Activated CD8-positive, alpha-beta T cell treated with anti-CD3 and anti-CD28 coated beads, Interleukin-2, amount 10 ng/mL, durations not matched to agents 7 days and 5 days (primary cell): ENCODE measurements at regions not wholly inside any gene's neighbourhood (a gene's known extent, or its start where the extent isn't known, plus 50 kb on each side); places are given as distances from the start of the nearest gene placed in this dataset.

ENCODE experiments used
- ATAC-seq: fragments of 150-1000 bp; cut with Tn5 transposase; one replicate; pipeline ENCODE4 v1.10.0; 2021; ENCODE audit warnings: moderate library complexity
- CTCF ChIA-PET: fragments of 350-600 bp; sonication (Branson Sonifier 250); formaldehyde crosslinking; loops from one replicate; lab custom pipeline; 2021; ENCODE audit warnings: antibody characterized with exemption; lab: Charles Lee
- POLR2A ChIA-PET: fragments of 350-600 bp; sonication (Branson Sonifier 250); formaldehyde crosslinking; loops from one replicate; lab custom pipeline; 2021; ENCODE audit warnings: antibody characterized with exemption; lab: Charles Lee
- DNase-seq: peaks from one replicate; pipeline ENCODE4 v3.0.0-alpha.2; 2020
- H3K27ac Mint-ChIP-seq: one replicate; pipeline ENCODE4 v1.8.0; 2021; ENCODE audit warnings: mild to moderate bottlenecking, mixed read lengths
- H3K27me3 Mint-ChIP-seq: one replicate; pipeline ENCODE4 v1.8.0; 2021; ENCODE audit warnings: low read depth, mixed read lengths
- H3K36me3 Mint-ChIP-seq: one replicate; pipeline ENCODE4 v1.8.0; 2021; ENCODE audit warnings: low read depth, mixed read lengths
- H3K4me1 Mint-ChIP-seq: one replicate; pipeline ENCODE4 v1.8.0; 2021; ENCODE audit warnings: low read depth, mixed read lengths
- H3K4me3 Mint-ChIP-seq: one replicate; pipeline ENCODE4 v1.8.0; 2021; ENCODE audit warnings: mild to moderate bottlenecking, mixed read lengths
- H3K9me3 Mint-ChIP-seq: one replicate; pipeline ENCODE4 v1.8.0; 2022; ENCODE audit warnings: mixed read lengths; ENCODE audit not compliant: insufficient read depth

DNA sequence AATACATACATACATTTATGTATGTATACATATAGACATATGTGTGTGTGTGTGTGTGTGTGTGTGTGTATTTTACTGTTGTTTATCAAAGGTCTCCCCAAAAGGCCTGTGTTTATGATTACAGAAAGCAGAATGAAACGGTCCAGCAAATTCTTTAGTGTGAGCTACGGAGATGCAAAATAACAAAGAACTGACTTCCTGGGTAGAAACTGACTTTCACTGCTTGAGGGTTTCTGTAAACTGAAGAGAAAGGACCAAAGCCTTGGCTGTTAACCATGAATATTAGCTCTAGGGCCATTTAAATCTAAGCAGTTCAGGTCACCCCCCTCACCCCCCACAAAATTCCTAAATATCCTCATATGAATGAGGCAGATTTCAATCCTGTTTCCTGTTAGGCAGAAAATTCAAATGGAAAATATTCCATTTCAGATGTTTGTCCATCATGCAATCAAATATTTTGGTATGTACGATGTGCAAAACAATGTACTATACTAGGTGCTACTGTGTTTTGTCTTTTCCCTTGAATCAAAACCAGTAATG is 213.2 kb downstream of the TGFB2 start:
- POLR2A ChIA-PET = no interaction called here
- H3K4me3 Mint-ChIP-seq = no peak overlapping the region
- no peak for DNase-seq
- no peaks in the 10 kb centered on the region for H3K36me3 Mint-ChIP-seq
- H3K27ac Mint-ChIP-seq = no peak overlapping the region
- CTCF ChIA-PET = no interaction called here
- no peaks in the 10 kb centered on the region for H3K27me3 Mint-ChIP-seq
- ATAC-seq = no peak
- H3K4me1 Mint-ChIP-seq = no peaks in the 10 kb centered on the region
- no peaks in the 10 kb centered on the region for H3K9me3 Mint-ChIP-seq

DNA sequence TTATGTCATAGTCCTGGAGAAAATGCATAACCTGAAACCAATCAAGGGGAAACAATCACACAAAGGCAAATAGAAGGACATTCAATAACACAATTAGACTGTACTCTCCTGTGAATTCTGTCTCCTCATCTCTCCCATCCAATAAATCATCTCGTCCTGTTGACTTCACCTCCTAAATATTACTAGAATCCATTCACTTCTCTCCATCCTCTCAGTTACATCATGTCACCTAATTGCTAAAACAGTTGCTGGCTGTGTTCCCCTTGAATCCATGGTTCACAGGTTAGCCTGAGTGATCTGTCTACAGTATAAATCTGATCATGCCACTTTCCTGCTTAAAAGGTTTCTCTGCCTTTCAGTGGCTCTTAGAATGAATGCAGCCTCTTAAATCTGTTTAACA is 220.2 kb downstream of the TGFB2 start:
- H3K27me3 Mint-ChIP-seq = no peaks in the 10 kb centered on the region
- POLR2A ChIA-PET = no interaction called here
- no peaks in the 10 kb centered on the region for H3K9me3 Mint-ChIP-seq
- H3K4me1 Mint-ChIP-seq = no peaks in the 10 kb centered on the region
- CTCF ChIA-PET = no interaction called here
- H3K4me3 Mint-ChIP-seq = no peak overlapping the region
- ATAC-seq = no peak
- no peak for DNase-seq
- H3K36me3 Mint-ChIP-seq = no peaks in the 10 kb centered on the region
- H3K27ac Mint-ChIP-seq = no peak overlapping the region

DNA sequence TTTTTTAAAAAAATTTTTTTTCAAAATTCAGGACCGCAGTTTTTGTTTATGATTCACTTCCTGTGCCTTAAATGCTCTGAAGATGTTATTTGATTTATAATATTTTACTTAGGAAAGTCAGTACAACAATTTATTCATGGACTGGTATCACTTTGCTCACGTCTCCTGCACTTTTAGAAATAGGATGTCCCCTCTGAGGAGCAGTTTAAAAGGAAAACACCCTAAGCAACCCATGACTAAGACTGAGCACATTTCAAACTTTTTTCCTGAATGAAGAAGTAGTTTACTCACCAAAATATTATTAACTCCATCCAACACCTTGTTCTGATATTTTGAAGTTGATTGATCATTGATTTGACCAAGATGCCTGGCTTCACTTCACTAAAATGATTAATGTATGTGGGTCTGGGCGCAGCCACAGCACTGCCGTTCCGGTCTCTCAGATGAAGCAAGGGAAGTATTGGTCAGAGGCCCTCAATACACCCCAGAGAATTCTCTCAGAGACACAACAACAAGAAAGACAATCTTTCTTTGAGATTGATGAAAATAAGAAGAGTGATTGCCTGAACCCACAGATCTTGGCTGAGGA is 223.9 kb downstream of the TGFB2 start:
- Mint-ChIP-seq H3K36me3 (no peaks in the 10 kb centered on the region), H3K4me1 (no peaks in the 10 kb centered on the region), H3K9me3 (no peaks in the 10 kb centered on the region), H3K27ac (no peak overlapping the region), H3K4me3 (no peak overlapping the region), H3K27me3 (no peaks in the 10 kb centered on the region)
- POLR2A ChIA-PET = no interaction called here
- CTCF ChIA-PET = no interaction called here
- ATAC-seq = no peak
- DNase-seq = no peak

DNA sequence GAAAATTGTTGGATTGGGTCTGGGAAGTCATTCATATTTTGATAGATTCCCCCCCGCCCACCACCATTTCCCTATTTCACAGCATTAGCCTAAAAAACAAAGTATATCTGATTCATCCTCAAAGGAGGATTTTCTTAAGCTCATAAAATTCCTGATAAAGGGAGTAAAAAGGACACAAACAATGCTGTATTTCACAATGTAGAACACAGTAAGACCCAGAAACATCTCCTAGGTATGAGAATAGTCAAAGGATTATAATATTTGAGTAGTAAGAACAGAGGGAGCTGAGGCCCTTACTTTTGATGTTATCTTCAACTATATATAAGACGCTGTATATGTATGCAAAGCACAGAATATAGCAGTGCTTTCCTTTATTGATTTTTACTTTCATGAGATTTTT is 225.3 kb downstream of the TGFB2 start:
- no peak overlapping the region for H3K4me3 Mint-ChIP-seq
- H3K27me3 Mint-ChIP-seq = no peaks in the 10 kb centered on the region
- no peaks in the 10 kb centered on the region for H3K36me3 Mint-ChIP-seq
- ChIA-PET POLR2A (no interaction called here), CTCF (no interaction called here)
- ATAC-seq (no peak), DNase-seq (no peak)
- no peaks in the 10 kb centered on the region for H3K4me1 Mint-ChIP-seq
- no peaks in the 10 kb centered on the region for H3K9me3 Mint-ChIP-seq
- H3K27ac Mint-ChIP-seq = no peak overlapping the region

DNA sequence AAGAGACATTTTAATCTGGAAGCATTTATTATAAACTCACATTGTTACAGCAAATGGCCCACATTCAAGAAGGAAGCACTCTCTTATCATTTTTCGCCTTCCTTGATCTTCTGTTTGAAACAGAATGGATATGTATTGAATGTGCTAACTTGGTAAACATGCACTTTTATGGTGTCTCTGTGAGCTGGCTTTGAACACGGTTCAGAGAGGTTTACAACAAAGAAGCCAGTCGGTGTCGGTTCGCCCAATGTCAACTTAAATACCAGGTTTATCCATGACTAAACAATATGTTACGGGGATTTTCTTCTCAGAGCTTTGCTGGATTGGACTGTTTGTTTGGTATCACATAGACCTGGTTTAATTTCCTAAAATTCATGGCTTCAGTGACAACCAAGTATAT is 226.4 kb downstream of the TGFB2 start:
- Mint-ChIP-seq H3K27ac (no peak overlapping the region), H3K27me3 (no peaks in the 10 kb centered on the region), H3K4me3 (no peak overlapping the region), H3K9me3 (no peaks in the 10 kb centered on the region), H3K36me3 (no peaks in the 10 kb centered on the region), H3K4me1 (no peaks in the 10 kb centered on the region)
- no peak for DNase-seq
- no peak for ATAC-seq
- POLR2A ChIA-PET = no interaction called here
- CTCF ChIA-PET = no interaction called here

DNA sequence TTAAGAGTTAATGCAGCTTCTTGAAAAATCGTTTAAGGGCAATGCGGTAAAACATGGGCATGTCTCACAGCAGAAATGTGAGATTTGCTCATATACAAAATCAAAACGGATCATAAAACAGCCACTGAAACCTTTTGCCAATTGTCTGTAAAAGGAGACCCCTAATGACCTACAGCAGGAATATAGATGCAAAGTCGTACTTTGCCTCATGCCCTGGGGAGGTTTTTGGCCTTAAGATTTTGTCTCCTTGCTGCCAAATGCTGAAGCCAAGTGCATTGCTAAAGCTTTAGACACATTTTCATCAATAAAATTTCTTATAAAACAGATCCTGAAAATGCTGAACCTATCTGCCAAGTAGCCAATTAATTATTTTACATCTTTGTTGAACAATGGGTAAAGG is 226.9 kb downstream of the TGFB2 start:
- no peak for ATAC-seq
- no peak overlapping the region for H3K4me3 Mint-ChIP-seq
- no peaks in the 10 kb centered on the region for H3K9me3 Mint-ChIP-seq
- H3K27me3 Mint-ChIP-seq = no peaks in the 10 kb centered on the region
- H3K27ac Mint-ChIP-seq = no peak overlapping the region
- no peaks in the 10 kb centered on the region for H3K36me3 Mint-ChIP-seq
- ChIA-PET POLR2A (no interaction called here), CTCF (no interaction called here)
- H3K4me1 Mint-ChIP-seq = no peaks in the 10 kb centered on the region
- no peak for DNase-seq

DNA sequence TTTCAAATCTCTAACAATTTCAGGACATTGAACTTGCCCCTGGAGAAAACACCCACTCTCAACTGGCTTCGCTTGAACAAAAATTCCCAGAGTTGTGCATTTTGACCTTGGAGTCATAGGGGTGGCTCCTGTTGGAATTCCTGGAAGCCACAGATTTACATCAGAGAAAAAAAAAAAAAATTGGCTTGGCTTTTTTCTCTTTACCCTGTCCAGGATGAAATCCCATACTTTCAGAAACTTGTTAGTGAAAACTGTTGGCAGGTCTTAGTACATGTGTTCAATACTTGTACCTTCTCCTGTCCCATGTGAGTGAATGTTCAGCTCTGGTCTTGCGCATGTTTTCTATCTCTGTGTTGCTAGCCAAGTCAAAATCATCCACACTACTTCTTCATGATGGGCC is 228.8 kb downstream of the TGFB2 start:
- Mint-ChIP-seq H3K27ac (no peak overlapping the region), H3K4me1 (no peaks in the 10 kb centered on the region), H3K9me3 (no peaks in the 10 kb centered on the region), H3K4me3 (no peak overlapping the region), H3K36me3 (no peaks in the 10 kb centered on the region), H3K27me3 (no peaks in the 10 kb centered on the region)
- ATAC-seq = no peak
- ChIA-PET POLR2A (no interaction called here), CTCF (no interaction called here)
- no peak for DNase-seq

DNA sequence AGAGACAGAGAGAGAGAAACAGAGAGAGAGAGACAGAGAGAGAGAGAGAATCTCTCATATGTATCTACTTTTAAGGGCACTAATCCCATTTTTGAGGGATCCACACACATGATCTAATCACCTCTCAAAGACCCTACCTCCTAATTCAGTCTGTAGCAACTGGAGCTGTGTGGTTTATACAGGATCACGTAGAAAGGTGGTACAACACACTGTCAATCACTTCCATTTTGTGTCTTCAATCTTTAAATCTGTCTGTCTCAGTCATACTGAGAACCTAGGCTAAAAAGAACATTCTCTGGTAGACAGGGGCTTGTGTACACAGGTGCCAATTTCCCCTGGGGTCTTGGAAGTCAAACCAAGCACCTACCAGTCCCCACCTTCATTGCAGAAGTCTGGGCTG is 229.9 kb downstream of the TGFB2 start:
- ATAC-seq (no peak), DNase-seq (no peak)
- CTCF ChIA-PET = no interaction called here
- Mint-ChIP-seq H3K27me3 (no peaks in the 10 kb centered on the region), H3K27ac (no peak overlapping the region), H3K4me1 (no peaks in the 10 kb centered on the region), H3K4me3 (no peak overlapping the region), H3K36me3 (no peaks in the 10 kb centered on the region), H3K9me3 (no peaks in the 10 kb centered on the region)
- POLR2A ChIA-PET = no interaction called here

DNA sequence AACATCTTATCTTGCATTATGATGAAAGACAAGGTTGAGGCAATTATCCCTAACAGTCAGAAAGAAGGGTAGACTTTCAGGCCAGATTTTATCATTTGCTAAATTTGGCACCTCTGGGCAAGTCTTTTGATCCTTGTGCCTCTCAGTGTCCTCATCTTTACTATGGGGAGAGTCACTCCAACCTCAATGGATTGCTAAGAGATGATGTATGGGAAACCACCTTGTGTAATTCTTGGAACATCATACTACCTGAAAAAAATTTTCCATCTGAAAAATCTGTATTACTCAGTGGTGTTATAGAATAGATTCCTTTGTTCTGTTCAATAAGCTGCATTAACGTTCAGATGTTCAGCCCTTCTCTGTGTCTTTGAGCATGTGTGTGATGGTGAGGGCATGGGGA is 230.7 kb downstream of the TGFB2 start:
- CTCF ChIA-PET = interaction anchor here (1.3 kb wide), 1 partner anchor 33 kb away, joined by 3 read pairs; no protein-coding TSS in a partner anchor
- H3K27me3 Mint-ChIP-seq = no peaks in the 10 kb centered on the region
- no peak overlapping the region for H3K4me3 Mint-ChIP-seq
- no peak overlapping the region for H3K27ac Mint-ChIP-seq
- no peaks in the 10 kb centered on the region for H3K4me1 Mint-ChIP-seq
- ATAC-seq (no peak), DNase-seq (no peak)
- no peaks in the 10 kb centered on the region for H3K36me3 Mint-ChIP-seq
- no peaks in the 10 kb centered on the region for H3K9me3 Mint-ChIP-seq
- POLR2A ChIA-PET = no interaction called here

DNA sequence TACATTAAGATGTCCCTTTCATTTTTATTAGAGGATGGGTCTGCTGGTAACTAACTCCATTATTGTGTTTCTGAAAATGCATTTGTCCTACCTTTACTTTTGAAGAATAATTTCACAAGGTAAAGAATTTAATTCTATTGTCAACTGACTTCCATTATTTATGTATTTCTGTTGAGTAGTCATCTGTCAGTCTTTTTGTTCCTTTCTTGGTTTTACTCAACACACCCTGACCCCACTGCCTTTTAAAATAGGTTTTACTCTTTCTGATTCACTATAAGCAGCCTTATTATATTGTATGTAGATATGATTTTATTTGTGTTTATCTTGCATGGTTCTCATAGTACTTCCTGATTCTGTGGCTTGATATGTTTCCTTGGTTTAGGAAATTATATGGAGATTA is 237.5 kb downstream of the TGFB2 start:
- Mint-ChIP-seq H3K36me3 (no peaks in the 10 kb centered on the region), H3K9me3 (no peaks in the 10 kb centered on the region), H3K4me3 (no peak overlapping the region), H3K27me3 (no peaks in the 10 kb centered on the region), H3K27ac (no peak overlapping the region), H3K4me1 (no peaks in the 10 kb centered on the region)
- DNase-seq (no peak), ATAC-seq (no peak)
- ChIA-PET POLR2A (no interaction called here), CTCF (no interaction called here)

DNA sequence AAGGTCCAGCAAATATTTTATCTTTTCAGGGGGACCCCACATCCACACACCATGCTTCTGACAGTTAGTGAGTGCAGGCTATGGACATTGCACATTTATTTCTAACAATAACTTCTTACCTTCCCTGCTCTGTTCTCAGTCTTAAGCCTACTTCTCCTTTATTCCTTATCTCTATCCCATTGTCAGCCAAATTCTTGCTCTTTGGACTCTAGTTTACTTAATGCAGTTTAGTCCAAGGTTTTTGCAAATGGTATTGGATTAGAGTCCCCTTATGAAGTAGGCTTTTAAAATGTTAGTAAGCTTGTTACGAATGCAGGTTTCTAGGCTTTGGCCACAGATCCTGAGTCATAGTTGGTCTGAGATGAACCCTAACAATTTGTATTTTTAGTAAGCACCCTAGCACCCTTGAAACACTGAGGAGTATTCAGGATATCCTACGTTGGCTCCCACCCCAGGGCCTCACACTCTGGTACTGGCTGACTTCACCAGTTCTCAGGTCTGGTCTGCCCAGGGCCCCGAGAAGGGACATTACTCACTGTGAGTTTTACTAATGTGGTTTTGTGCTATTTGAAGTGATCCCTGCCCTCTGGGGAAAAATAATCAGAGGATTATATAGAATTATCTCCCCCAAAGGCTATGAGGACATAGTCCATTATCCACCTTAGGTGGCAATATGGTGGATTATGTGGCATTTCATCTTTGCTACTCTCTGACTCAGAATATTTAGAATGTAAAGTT is 239.5 kb downstream of the TGFB2 start:
- CTCF ChIA-PET = no interaction called here
- Mint-ChIP-seq H3K4me1 (no peaks in the 10 kb centered on the region), H3K36me3 (no peaks in the 10 kb centered on the region), H3K27me3 (no peaks in the 10 kb centered on the region), H3K9me3 (no peaks in the 10 kb centered on the region), H3K27ac (no peak overlapping the region), H3K4me3 (no peak overlapping the region)
- no peak for DNase-seq
- POLR2A ChIA-PET = no interaction called here
- ATAC-seq = no peak

DNA sequence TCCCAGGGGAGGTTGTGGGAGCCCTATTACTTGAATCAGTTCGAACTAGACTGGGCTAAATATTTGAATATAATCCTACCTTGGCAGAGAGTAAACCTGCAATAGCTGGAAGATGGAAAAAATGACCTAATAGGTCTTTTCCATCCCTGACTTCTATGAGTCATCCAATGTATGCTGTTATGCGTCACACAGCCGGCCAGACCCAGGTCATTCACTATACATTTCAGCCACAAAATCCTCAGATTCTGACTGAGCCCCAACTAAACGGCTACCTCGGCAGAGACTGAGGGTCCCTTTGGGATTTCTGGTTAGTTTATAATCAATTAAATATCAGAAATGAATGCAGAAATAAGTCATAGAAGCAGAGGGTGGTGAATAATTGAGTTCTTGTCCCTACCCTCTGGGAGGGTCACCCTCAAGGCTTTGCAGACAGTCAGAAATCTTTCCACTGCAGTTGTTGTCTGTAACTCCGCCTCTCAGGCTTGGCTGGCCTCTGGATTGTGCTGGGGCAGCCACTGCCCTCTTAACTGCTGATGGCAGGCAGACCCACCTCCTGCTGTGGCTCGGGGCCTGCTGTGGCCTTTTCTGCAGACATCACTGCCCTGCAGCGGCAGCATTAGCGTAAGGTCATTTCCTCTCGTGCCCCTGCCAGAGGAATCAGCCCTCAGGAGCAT is 240.5 kb downstream of the TGFB2 start:
- H3K9me3 Mint-ChIP-seq = no peaks in the 10 kb centered on the region
- no peaks in the 10 kb centered on the region for H3K4me1 Mint-ChIP-seq
- POLR2A ChIA-PET = no interaction called here
- H3K27ac Mint-ChIP-seq = no peak overlapping the region
- H3K27me3 Mint-ChIP-seq = no peaks in the 10 kb centered on the region
- CTCF ChIA-PET = no interaction called here
- H3K4me3 Mint-ChIP-seq = no peak overlapping the region
- DNase-seq (no peak), ATAC-seq (no peak)
- no peaks in the 10 kb centered on the region for H3K36me3 Mint-ChIP-seq
